Right ventricle myocardium superior (tissue), 1 donor: ENCODE measurements at regions not wholly inside any gene's neighbourhood (a gene's known extent, or its start where the extent isn't known, plus 50 kb on each side); places are given as distances from the start of the nearest gene placed in this dataset.

Source experiments
- ATAC-seq: fragments of 200-7000 bp; cut with Tn5 transposase; one replicate; pipeline ENCODE4 v1.9.1; 2020; ENCODE audit warnings: mild to moderate bottlenecking; ENCODE audit not compliant: poor library complexity
- DNase-seq: peaks from one replicate; pipeline ENCODE4 v3.0.0-alpha.2; 2020
- intact Hi-C: fragments of 100-400 bp; cut with DNase I; formaldehyde crosslinking; loops from one replicate; pipeline ENCODE4 v1.11.2; 2022
- donor health status: DM: no; HTN: yes; CAD: no; lungs with severe emphysema.

- intact Hi-C loops = no loop called here
- peak; percentile 34 for ATAC-seq
- peak; percentile 42 for DNase-seq
Measured at GRCh38 chr1:177351361-177352108, 180.8 kb downstream of the BRINP2 start.

- intact Hi-C loops = no loop called here
- DNase-seq = no peak
- ATAC-seq = no peak
Measured at GRCh38 chr1:177346790-177347359, 176.1 kb downstream of the BRINP2 start.

GRCh38 chr1:177343445-177343844 lies 172.7 kb downstream of the BRINP2 start:
- intact Hi-C loops = no loop called here
- ATAC-seq = no peak
- DNase-seq = no peak

GRCh38 chr1:177341773-177342172 lies 171.0 kb downstream of the BRINP2 start:
- no peak for DNase-seq
- intact Hi-C loops = no loop called here
- no peak for ATAC-seq

GRCh38 chr1:177340601-177341067 lies 169.9 kb downstream of the BRINP2 start:
- intact Hi-C loops = no loop called here
- ATAC-seq = no peak
- DNase-seq = no peak

GRCh38 chr1:177338376-177338775 lies 167.6 kb downstream of the BRINP2 start:
- no peak for ATAC-seq
- intact Hi-C loops = no loop called here

GRCh38 chr1:177334903-177335302 lies 164.1 kb downstream of the BRINP2 start:
- DNase-seq (no peak), ATAC-seq (no peak)
- intact Hi-C loops = no loop called here

More at GRCh38 chr1:177338376-177338775, 167.6 kb downstream of the BRINP2 start:
- DNase-seq = no peak

- DNase-seq = no peak
- intact Hi-C loops = no loop called here
- ATAC-seq = peak; percentile 87
Measured at GRCh38 chr1:177333936-177334595, 163.3 kb downstream of the BRINP2 start.
